H1 (cell line): ENCODE measurements at regions not wholly inside any gene's neighbourhood (a gene's known extent, or its start where the extent isn't known, plus 50 kb on each side); places are given as distances from the start of the nearest gene placed in this dataset.

Experiments used
- CTCF ChIA-PET: fragments of 300-600 bp; sonication (Branson Sonifier 250); formaldehyde crosslinking; loops from one replicate; lab custom pipeline; 2021; ENCODE audit not compliant: partially characterized antibody; lab: Charles Lee
- POLR2A ChIA-PET: fragments of 300-600 bp; sonication (Branson Sonifier 250); formaldehyde crosslinking; loops from one replicate; lab custom pipeline; 2021; ENCODE audit warnings: inconsistent platforms; ENCODE audit not compliant: partially characterized antibody; lab: Charles Lee
- DNase-seq, 2 experiments: peaks; one replicate each; pipeline versions ENCODE4 v3.0.0 to v3.0.0-alpha.2; 2010 to 2022; ENCODE audit warnings: low spot score in 2 of 2, low read depth in 1 of 2, mixed read lengths in 1 of 2
- FAIRE-seq: peaks from 2 replicates; lab custom pipeline; 2011; peaks lifted over from hg19 to GRCh38; lab: Jason Lieb, UNC
- H2AFZ ChIP-seq: 2 replicates; pipeline ENCODE4 v1.8.1; 2012; ENCODE audit warnings: low read length, inconsistent platforms
- H2AK5ac ChIP-seq: 2 replicates; pipeline ENCODE4 v1.6.1; 2013; ENCODE audit warnings: low read depth, low read length
- H2BK120ac ChIP-seq: replicated peaks from 2 replicates; pipeline ENCODE3; 2013; ENCODE audit warnings: low read depth, low read length, inconsistent platforms
- H2BK12ac ChIP-seq: 2 replicates; pipeline ENCODE4 v1.6.1; 2013; ENCODE audit warnings: low read depth, low read length
- H2BK15ac ChIP-seq: 2 replicates; pipeline ENCODE4 v1.6.1; 2013; ENCODE audit warnings: low read length
- H2BK20ac ChIP-seq: 2 replicates; pipeline ENCODE4 v1.6.1; 2013; ENCODE audit warnings: low read length
- H2BK5ac ChIP-seq: 2 replicates; pipeline ENCODE4 v1.6.1; 2013; ENCODE audit warnings: low read depth, low read length
- H3K14ac ChIP-seq: 2 replicates; pipeline ENCODE4 v1.6.1; 2013; ENCODE audit warnings: inconsistent platforms; ENCODE audit not compliant: insufficient read length
- H3K18ac ChIP-seq: 2 replicates; pipeline ENCODE4 v1.6.1; 2013; ENCODE audit warnings: low read length; ENCODE audit errors: extremely low read depth
- H3K23ac ChIP-seq: 2 replicates; pipeline ENCODE4 v1.6.1; 2013; ENCODE audit warnings: inconsistent platforms; ENCODE audit not compliant: insufficient read length
- H3K23me2 ChIP-seq: 2 replicates; pipeline ENCODE4 v1.6.1; 2013; ENCODE audit warnings: low read depth, low read length
- H3K27ac ChIP-seq: 2 replicates; pipeline ENCODE4 v1.6.1; 2011; ENCODE audit warnings: low read depth, low read length, inconsistent platforms
- H3K27me3 ChIP-seq, 4 experiments: replicated peaks in 1 of 4; 1 replicate in 1 of 4; 2 replicates in 3 of 4; pipeline versions ENCODE4 v1.6.1 to v1.8.1; 2011 to 2013; ENCODE audit warnings: low read length in 3 of 4, mild to moderate bottlenecking in 3 of 4, inconsistent platforms in 2 of 4, mixed read lengths in 2 of 4, moderate library complexity in 1 of 4; ENCODE audit not compliant: control insufficient read depth in 3 of 4, insufficient read depth in 3 of 4; ENCODE audit errors: extremely low read depth in 1 of 4
- H3K36me3 ChIP-seq, 4 experiments: 2 replicates each; pipeline versions ENCODE4 v1.6.1 to v1.8.1; 2011 to 2013; ENCODE audit warnings: mild to moderate bottlenecking in 4 of 4, low read length in 3 of 4, moderate library complexity in 2 of 4, control low read depth in 1 of 4, inconsistent platforms in 1 of 4; ENCODE audit not compliant: insufficient read depth in 4 of 4, control insufficient read depth in 2 of 4
- H3K4ac ChIP-seq: replicated peaks from 2 replicates; pipeline ENCODE3; 2013; ENCODE audit warnings: low read length, low read depth, mixed read lengths, inconsistent platforms; ENCODE audit not compliant: insufficient read length
- H3K4me1 ChIP-seq, 4 experiments: replicated peaks in 1 of 4; 1 replicate in 1 of 4; 2 replicates in 3 of 4; pipeline versions ENCODE4 v1.6.1 to v1.8.1; 2011 to 2013; ENCODE audit warnings: low read length in 3 of 4, inconsistent platforms in 2 of 4, mixed read lengths in 1 of 4; ENCODE audit not compliant: insufficient read depth in 4 of 4, control insufficient read depth in 3 of 4
- H3K4me2 ChIP-seq, 2 experiments: 2 replicates each; pipeline versions ENCODE4 v1.6.1 to v1.8.1; 2011 to 2013; ENCODE audit warnings: low read depth in 2 of 2, low read length in 2 of 2, control low read depth in 1 of 2, inconsistent platforms in 1 of 2, mild to moderate bottlenecking in 1 of 2; ENCODE audit not compliant: insufficient read depth in 1 of 2
- H3K4me3 ChIP-seq, 4 experiments: fragments of 200-600, 300-600 bp in 1 of 4; sonication (generic), shearing (Covaris generic), sonication (Bioruptor Twin) in 1 of 4; 2 replicates each; pipeline versions ENCODE4 v1.5.1 to v1.8.1; 2011 to 2016; ENCODE audit warnings: low read length in 4 of 4, low read depth in 3 of 4, control low read depth in 2 of 4, inconsistent platforms in 2 of 4, mild to moderate bottlenecking in 2 of 4, mixed read lengths in 1 of 4, moderate library complexity in 1 of 4; ENCODE audit not compliant: insufficient read depth in 2 of 4; ENCODE audit errors: extremely low read depth in 1 of 4
- H3K56ac ChIP-seq: replicated peaks from 2 replicates; pipeline ENCODE3; 2013; ENCODE audit warnings: low read depth, mild to moderate bottlenecking, mixed read lengths, low read length, inconsistent platforms; ENCODE audit not compliant: insufficient read length
- H3K79me1 ChIP-seq: 2 replicates; pipeline ENCODE4 v1.6.1; 2013; ENCODE audit warnings: low read depth, low read length, control low read depth
- H3K79me2 ChIP-seq, 2 experiments: 2 replicates each; pipeline versions ENCODE4 v1.6.1 to v1.8.1; 2012 to 2013; ENCODE audit warnings: low read length in 2 of 2, mild to moderate bottlenecking in 2 of 2, inconsistent platforms in 1 of 2; ENCODE audit not compliant: insufficient read depth in 2 of 2, control insufficient read depth in 1 of 2
- H3K9ac ChIP-seq, 4 experiments: replicated peaks in 1 of 4; 1 replicate in 1 of 4; 2 replicates in 3 of 4; pipeline versions ENCODE4 v1.6.1 to v1.8.1; 2011 to 2013; ENCODE audit warnings: low read depth in 3 of 4, low read length in 3 of 4, control low read depth in 2 of 4, mild to moderate bottlenecking in 2 of 4, moderate library complexity in 2 of 4, inconsistent platforms in 1 of 4; ENCODE audit errors: extremely low read depth in 1 of 4
- H3K9me3 ChIP-seq, 2 experiments: 2 replicates each; pipeline versions ENCODE4 v1.6.1 to v1.8.1; 2012 to 2013; ENCODE audit warnings: mild to moderate bottlenecking in 2 of 2, moderate library complexity in 2 of 2, control low read depth in 1 of 2, inconsistent platforms in 1 of 2, low read depth in 1 of 2, low read length in 1 of 2, mixed read lengths in 1 of 2; ENCODE audit not compliant: insufficient read depth in 2 of 2
- H4K20me1 ChIP-seq, 2 experiments: replicated peaks in 1 of 2; 2 replicates each; pipeline versions ENCODE3 to v1.8.1; 2011 to 2013; ENCODE audit warnings: inconsistent platforms in 2 of 2, low read length in 2 of 2, mild to moderate bottlenecking in 1 of 2; ENCODE audit not compliant: insufficient read depth in 2 of 2, control insufficient read depth in 1 of 2
- H4K5ac ChIP-seq: 2 replicates; pipeline ENCODE4 v1.6.1; 2013; ENCODE audit warnings: low read length, low read depth, mixed read lengths, inconsistent platforms; ENCODE audit not compliant: insufficient read length
- H4K8ac ChIP-seq: 2 replicates; pipeline ENCODE4 v1.8.0; 2013; ENCODE audit warnings: mild to moderate bottlenecking, moderate library complexity, low read length, inconsistent platforms; ENCODE audit not compliant: insufficient read depth; ENCODE audit errors: extremely low read depth
- H4K91ac ChIP-seq: replicated peaks from 2 replicates; pipeline ENCODE3; 2013; ENCODE audit warnings: low read length, mixed read lengths, inconsistent platforms; ENCODE audit not compliant: insufficient read length
- BRCA1 ChIP-seq: IDR thresholded peaks from 2 replicates; pipeline ENCODE4 v1.6.1; 2012; ENCODE audit warnings: low read depth, low read length, improper control_type of control experiment
- CEBPB ChIP-seq: IDR thresholded peaks from 2 replicates; pipeline ENCODE4 v1.6.1; 2012; ENCODE audit warnings: low read depth, low read length
- FOSL1 ChIP-seq: IDR thresholded peaks from 2 replicates; pipeline ENCODE4 v1.6.1; 2011; ENCODE audit warnings: mild to moderate bottlenecking, low read depth, low read length, moderate library complexity; ENCODE audit not compliant: insufficient read depth
- KDM5A ChIP-seq: fragments of 200-600 bp; IDR thresholded peaks from 2 replicates; pipeline ENCODE4 v1.7.1; 2012; ENCODE audit warnings: mild to moderate bottlenecking, low read length, inconsistent platforms, mixed read lengths
- SP1 ChIP-seq: IDR thresholded peaks from 2 replicates; pipeline ENCODE4 v1.6.1; 2011; ENCODE audit warnings: low read depth, low read length
- SUZ12 ChIP-seq: fragments of 200-600 bp; sonication (generic); IDR thresholded peaks from 2 replicates; pipeline ENCODE4 v1.6.1; 2012; ENCODE audit warnings: mild to moderate bottlenecking, inconsistent platforms, low read length, moderate library complexity, mixed read lengths
- WGBS, 2 experiments: shearing (Covaris generic) in 1 of 2; methylation state at CpG; one replicate each; pipeline versions ENCODE4 v1.1.6 to v1.1.7; 2013 to 2015; ENCODE audit warnings: low lambda C conversion rate in 2 of 2, mixed read lengths in 2 of 2, inconsistent platforms in 1 of 2, low coverage in 1 of 2, missing lambda C conversion rate in 1 of 2; ENCODE audit not compliant: insufficient replicate concordance in 2 of 2, insufficient coverage in 1 of 2, insufficient read length in 1 of 2; ENCODE audit errors: extremely low coverage in 1 of 2, missing lambda C conversion rate in 1 of 2; 5-methylcytosine and 5-hydroxymethylcytosine counted together

DNA sequence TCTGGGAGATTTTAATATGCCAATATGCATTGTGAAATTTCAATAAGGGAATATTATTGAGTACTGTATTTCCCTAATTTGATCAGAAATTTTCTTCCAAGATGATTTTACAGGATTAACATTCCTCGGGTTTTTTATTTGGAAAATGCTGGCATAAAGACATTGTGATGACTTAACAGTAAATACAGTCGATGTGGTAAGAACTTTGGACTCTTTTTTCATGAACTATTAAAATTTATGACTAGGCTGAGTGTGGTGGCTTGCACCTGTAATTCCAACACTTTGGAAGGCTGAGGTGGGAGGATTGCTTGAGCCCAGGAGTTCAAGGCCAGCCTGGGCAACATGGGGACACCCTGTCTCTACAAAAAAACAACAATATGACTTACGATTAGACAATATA, 197.1 kb upstream of the RASSF8 start:
- Histone ChIP-seq H2BK12ac (no peak overlapping the region), H3K27ac (no peak overlapping the region), H4K91ac (no peak overlapping the region), H4K20me1 (no peaks in the 10 kb centered on the region), H3K4me3 (no peak overlapping the region), H3K14ac (no peak overlapping the region), H4K5ac (no peak overlapping the region), H4K8ac (no peak overlapping the region), H3K4me2 (no peak overlapping the region), H3K27me3 (no peaks in the 10 kb centered on the region), H2BK5ac (no peak overlapping the region), H3K23ac (no peak overlapping the region), H3K4ac (no peak overlapping the region), H3K23me2 (no peaks in the 10 kb centered on the region), H3K9ac (no peak overlapping the region), H3K9me3 (no peaks in the 10 kb centered on the region), H2BK15ac (no peak overlapping the region), H3K79me2 (no peaks in the 10 kb centered on the region), H3K36me3 (no peaks in the 10 kb centered on the region), H2BK120ac (no peak overlapping the region), H3K4me1 (no peaks in the 10 kb centered on the region), H2BK20ac (no peak overlapping the region), H3K18ac (no peak overlapping the region), H3K56ac (no peak overlapping the region), H2AFZ (no peak overlapping the region), H2AK5ac (no peak overlapping the region), H3K79me1 (no peaks in the 10 kb centered on the region)
- no peak for DNase-seq
- no peak for TF ChIP-seq FOSL1
- no peak for TF ChIP-seq SUZ12
- TF ChIP-seq SP1: no peak
- no peak for TF ChIP-seq KDM5A
- no peak for TF ChIP-seq CEBPB
- TF ChIP-seq BRCA1: no peak
- ChIA-PET CTCF (no interaction called here), POLR2A (no interaction called here)
- no peak for FAIRE-seq
- 94% methylated on average over 3 of the region's 3 CpGs; no CpG with 5 or more reads in 1 of the 2 experiments for WGBS, 2 experiments
